HCT116 (cell line): ENCODE measurements at regions not wholly inside any gene's neighbourhood (a gene's known extent, or its start where the extent isn't known, plus 50 kb on each side); places are given as distances from the start of the nearest gene placed in this dataset.

ENCODE experiments used
- ELF1 ChIP-seq: IDR thresholded peaks from 2 replicates; pipeline ENCODE4 v1.6.1; 2012; ENCODE audit warnings: low read depth, borderline replicate concordance
- EZH2 ChIP-seq: fragments of 200-600 bp; sonication (generic); IDR thresholded peaks from 2 replicates; pipeline ENCODE4 v1.6.1; 2017; ENCODE audit warnings: antibody characterized with exemption, mixed run types
- FOSL1 ChIP-seq: IDR thresholded peaks from 2 replicates; pipeline ENCODE4 v1.6.1; 2012; ENCODE audit warnings: low read depth
- POLR2A ChIP-seq: IDR thresholded peaks from 2 replicates; pipeline ENCODE4 v1.7.0; 2011; ENCODE audit warnings: borderline replicate concordance; ENCODE audit not compliant: insufficient read depth, insufficient read length; ENCODE audit errors: extremely low read depth
- RAD21 ChIP-seq: IDR thresholded peaks from 2 replicates; pipeline ENCODE4 v1.6.1; 2012; ENCODE audit warnings: low read depth, mild to moderate bottlenecking
- SIN3A ChIP-seq: IDR thresholded peaks from 2 replicates; pipeline ENCODE4 v1.6.1; 2012; ENCODE audit warnings: low read depth
- TCF7L2 ChIP-seq: IDR thresholded peaks from 2 replicates; pipeline ENCODE4 v1.7.0; 2011; ENCODE audit warnings: borderline replicate concordance, inconsistent platforms; ENCODE audit not compliant: insufficient read depth, insufficient read length; ENCODE audit errors: extremely low read depth
- YY1 ChIP-seq: IDR thresholded peaks from 2 replicates; pipeline ENCODE4 v1.6.1; 2011; ENCODE audit warnings: low read length, low read depth, moderate library complexity, mild to moderate bottlenecking; ENCODE audit not compliant: insufficient replicate concordance; ENCODE audit errors: extremely low read depth
- TF ChIP-seq, protein P1 (sequence below), 3 experiments: fragments of 200-600 bp in 1 of 3; sonication (generic) in 1 of 3; IDR thresholded peaks in 2 of 3; conservative IDR thresholded peaks in 1 of 3; 2 replicates each; pipeline ENCODE4 v1.5.1; 2012 to 2017; ENCODE audit warnings: low read depth in 2 of 3, low read length in 2 of 3, antibody characterized with exemption in 1 of 3, borderline replicate concordance in 1 of 3, control low read depth in 1 of 3, mild to moderate bottlenecking in 1 of 3, mixed read lengths in 1 of 3, mixed run types in 1 of 3, moderate library complexity in 1 of 3; ENCODE audit not compliant: insufficient read depth in 1 of 3
- TF ChIP-seq, protein P2 (sequence below): IDR thresholded peaks from 2 replicates; pipeline ENCODE4 v1.6.1; 2012
- TF ChIP-seq, protein P3 (sequence below): IDR thresholded peaks from 2 replicates; pipeline ENCODE4 v1.6.1; 2012; ENCODE audit warnings: low read depth

DNA sequence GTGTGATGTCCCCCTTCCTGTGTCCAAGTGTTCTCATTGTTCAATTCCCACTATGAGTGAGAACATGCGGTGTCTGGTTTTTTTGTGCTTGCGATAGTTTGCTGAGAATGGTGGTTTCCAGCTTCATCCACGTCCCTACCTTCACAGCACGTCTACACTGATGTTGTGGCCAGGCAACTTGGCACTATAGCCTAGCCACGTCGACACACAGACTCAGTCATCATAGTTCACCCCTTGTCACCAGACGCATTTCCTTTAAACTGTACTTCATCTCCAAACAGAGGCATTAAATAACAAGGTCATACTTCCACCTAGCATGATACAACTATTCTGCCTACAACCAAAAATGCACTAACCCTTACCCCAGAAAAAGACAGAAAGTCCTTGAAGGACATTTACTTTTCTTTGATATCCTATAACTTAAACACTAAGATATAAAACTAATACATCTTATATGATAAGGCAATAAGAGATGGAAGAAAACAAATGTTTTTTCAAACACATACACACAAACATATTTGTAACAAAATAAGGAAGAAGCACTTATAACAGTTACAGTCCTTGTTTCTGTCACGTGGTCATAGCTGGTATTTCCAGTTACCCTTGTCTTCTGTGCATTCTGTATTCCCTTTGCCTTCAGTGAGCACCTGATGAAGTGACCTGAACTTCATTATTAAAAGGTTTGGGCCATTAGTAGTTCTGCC is 121.4 kb downstream of the KLF13 start:
- no peak for TF ChIP-seq YY1
- TF ChIP-seq, protein P1, sequence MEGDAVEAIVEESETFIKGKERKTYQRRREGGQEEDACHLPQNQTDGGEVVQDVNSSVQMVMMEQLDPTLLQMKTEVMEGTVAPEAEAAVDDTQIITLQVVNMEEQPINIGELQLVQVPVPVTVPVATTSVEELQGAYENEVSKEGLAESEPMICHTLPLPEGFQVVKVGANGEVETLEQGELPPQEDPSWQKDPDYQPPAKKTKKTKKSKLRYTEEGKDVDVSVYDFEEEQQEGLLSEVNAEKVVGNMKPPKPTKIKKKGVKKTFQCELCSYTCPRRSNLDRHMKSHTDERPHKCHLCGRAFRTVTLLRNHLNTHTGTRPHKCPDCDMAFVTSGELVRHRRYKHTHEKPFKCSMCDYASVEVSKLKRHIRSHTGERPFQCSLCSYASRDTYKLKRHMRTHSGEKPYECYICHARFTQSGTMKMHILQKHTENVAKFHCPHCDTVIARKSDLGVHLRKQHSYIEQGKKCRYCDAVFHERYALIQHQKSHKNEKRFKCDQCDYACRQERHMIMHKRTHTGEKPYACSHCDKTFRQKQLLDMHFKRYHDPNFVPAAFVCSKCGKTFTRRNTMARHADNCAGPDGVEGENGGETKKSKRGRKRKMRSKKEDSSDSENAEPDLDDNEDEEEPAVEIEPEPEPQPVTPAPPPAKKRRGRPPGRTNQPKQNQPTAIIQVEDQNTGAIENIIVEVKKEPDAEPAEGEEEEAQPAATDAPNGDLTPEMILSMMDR (IDR thresholded peaks at IDR 0.05 in 2 of 3, conservative IDR thresholded peaks at IDR 0.05 in 1 of 3; ENCODE audit: borderline replicate concordance in 1 of 3, insufficient read depth in 1 of 3, low read depth in 2 of 3, low read length in 2 of 3) = no peak
- TF ChIP-seq TCF7L2 = no peak
- no peak for TF ChIP-seq SIN3A
- TF ChIP-seq, protein P2, sequence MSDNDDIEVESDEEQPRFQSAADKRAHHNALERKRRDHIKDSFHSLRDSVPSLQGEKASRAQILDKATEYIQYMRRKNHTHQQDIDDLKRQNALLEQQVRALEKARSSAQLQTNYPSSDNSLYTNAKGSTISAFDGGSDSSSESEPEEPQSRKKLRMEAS = no peak
- TF ChIP-seq POLR2A = no peak
- no peak for TF ChIP-seq RAD21
- TF ChIP-seq EZH2 = no peak
- TF ChIP-seq, protein P3, sequence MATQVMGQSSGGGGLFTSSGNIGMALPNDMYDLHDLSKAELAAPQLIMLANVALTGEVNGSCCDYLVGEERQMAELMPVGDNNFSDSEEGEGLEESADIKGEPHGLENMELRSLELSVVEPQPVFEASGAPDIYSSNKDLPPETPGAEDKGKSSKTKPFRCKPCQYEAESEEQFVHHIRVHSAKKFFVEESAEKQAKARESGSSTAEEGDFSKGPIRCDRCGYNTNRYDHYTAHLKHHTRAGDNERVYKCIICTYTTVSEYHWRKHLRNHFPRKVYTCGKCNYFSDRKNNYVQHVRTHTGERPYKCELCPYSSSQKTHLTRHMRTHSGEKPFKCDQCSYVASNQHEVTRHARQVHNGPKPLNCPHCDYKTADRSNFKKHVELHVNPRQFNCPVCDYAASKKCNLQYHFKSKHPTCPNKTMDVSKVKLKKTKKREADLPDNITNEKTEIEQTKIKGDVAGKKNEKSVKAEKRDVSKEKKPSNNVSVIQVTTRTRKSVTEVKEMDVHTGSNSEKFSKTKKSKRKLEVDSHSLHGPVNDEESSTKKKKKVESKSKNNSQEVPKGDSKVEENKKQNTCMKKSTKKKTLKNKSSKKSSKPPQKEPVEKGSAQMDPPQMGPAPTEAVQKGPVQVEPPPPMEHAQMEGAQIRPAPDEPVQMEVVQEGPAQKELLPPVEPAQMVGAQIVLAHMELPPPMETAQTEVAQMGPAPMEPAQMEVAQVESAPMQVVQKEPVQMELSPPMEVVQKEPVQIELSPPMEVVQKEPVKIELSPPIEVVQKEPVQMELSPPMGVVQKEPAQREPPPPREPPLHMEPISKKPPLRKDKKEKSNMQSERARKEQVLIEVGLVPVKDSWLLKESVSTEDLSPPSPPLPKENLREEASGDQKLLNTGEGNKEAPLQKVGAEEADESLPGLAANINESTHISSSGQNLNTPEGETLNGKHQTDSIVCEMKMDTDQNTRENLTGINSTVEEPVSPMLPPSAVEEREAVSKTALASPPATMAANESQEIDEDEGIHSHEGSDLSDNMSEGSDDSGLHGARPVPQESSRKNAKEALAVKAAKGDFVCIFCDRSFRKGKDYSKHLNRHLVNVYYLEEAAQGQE = no peak
- no peak for TF ChIP-seq ELF1
- no peak for TF ChIP-seq FOSL1
